Heart right ventricle (tissue), 16 donors: ENCODE measurements at regions not wholly inside any gene's neighbourhood (a gene's known extent, or its start where the extent isn't known, plus 50 kb on each side); places are given as distances from the start of the nearest gene placed in this dataset.

Experiments
- ATAC-seq, 8 donors: fragments of 200-7000 bp; cut with Tn5 transposase; one replicate each; pipeline ENCODE4 v1.9.1; 2020; ENCODE audit warnings: mild to moderate bottlenecking in 8 of 8, moderate library complexity in 8 of 8, moderate number of reproducible peaks in 1 of 8
- DNase-seq, 2 donors: peaks; one replicate each; pipeline ENCODE4 v3.0.0-alpha.2; 2020
- H3K27ac ChIP-seq, 10 donors: fragments of 200-600 bp; sonication (generic) in 2 of 10; one replicate each; pipeline versions ENCODE4 v1.5.0 to v1.8.0; 2020 to 2022; ENCODE audit warnings: mild to moderate bottlenecking in 3 of 10
- H3K27me3 ChIP-seq, 7 donors: fragments of 200-600 bp; one replicate each; pipeline ENCODE4 v1.8.0; 2021 to 2022; ENCODE audit warnings: mild to moderate bottlenecking in 2 of 7
- H3K36me3 ChIP-seq, 9 donors: fragments of 200-600 bp; sonication (generic) in 1 of 9; one replicate each; pipeline versions ENCODE4 v1.5.0 to v1.8.0; 2020 to 2022; ENCODE audit warnings: mild to moderate bottlenecking in 2 of 9
- H3K4me1 ChIP-seq, 9 donors: fragments of 200-600 bp; sonication (generic) in 1 of 9; one replicate each; pipeline versions ENCODE4 v1.5.0 to v1.8.0; 2020 to 2022; ENCODE audit warnings: mild to moderate bottlenecking in 4 of 9
- H3K4me3 ChIP-seq, 10 donors: fragments of 200-600 bp; sonication (generic) in 2 of 10; one replicate each; pipeline versions ENCODE4 v1.5.0 to v1.8.0; 2020 to 2022; ENCODE audit warnings: mild to moderate bottlenecking in 7 of 10, moderate library complexity in 2 of 10
- H3K9me3 ChIP-seq, 11 donors: fragments of 200-600 bp in 10 of 11; sonication (generic) in 2 of 11; one replicate each; pipeline versions ENCODE4 v1.5.0 to v1.8.0; 2013 to 2022; ENCODE audit warnings: mild to moderate bottlenecking in 2 of 11, control low read depth in 1 of 11, moderate library complexity in 1 of 11
- CTCF ChIP-seq, 9 donors: fragments of 200-600 bp; sonication (generic) in 2 of 9; IDR thresholded peaks; one replicate each; pipeline versions ENCODE4 v1.5.0 to v1.8.0; 2021 to 2022; ENCODE audit warnings: antibody characterized with exemption in 9 of 9, mild to moderate bottlenecking in 5 of 9, moderate library complexity in 1 of 9
- WGBS, 2 donors: extraction: QIAGEN DNeasy Blood & Tissue Kit; methylation state at CpG; one replicate each; pipeline ENCODE4 v1.1.7; 2013; ENCODE audit warnings: inconsistent platforms in 1 of 2; 5-methylcytosine and 5-hydroxymethylcytosine counted together
- intact Hi-C, 10 donors: fragments of 100-400 bp; cut with DNase I; formaldehyde crosslinking; loops; one replicate each; pipeline versions ENCODE4 v1.11.1 to v1.14.2; 2022
- donor health status: Arrhythmogenic right ventricular cardiomyopathy.
- donor health status: ischemic (EF 13 %, LVEDD 7.1; RV severe dilation, severe dysfunction).
- donor health status: healthy with polysubstance abuse.
- donor health status: DM: no; HTN: yes; CAD: no.
- donor health status: DM: no; HTN: no; CAD: no.
- donor health status: ischemic (EF 25% LVEDD 6.9; RV normal size, moderate dysfunction).
- donor health status: ischemic (EF 25% LVEDD 5.7; RV mildly dilated, moderate dysfunction).
- donor health status: healthy.
- donor health status: DM: yes; HTN: yes; CAD: no.
- donor health status: Ischemic cardiomyopathy.
- donor health status: ischemic (EF 35%, LVEDD 5.7; RV mildly dilated, moderate dysfunction).
- donor health status: nonischemic (EF 11% LVEDD 7.7; RV severe dilation, severe dysfunction).
- donor health status: DM: yes; HTN: yes; CAD: no.
- donor health status: PGD.
- donor health status: ischemic (EF 29% LVEDD 5.4; RV normal size, mild dysfunction).
- donor health status: nonischemic (EF 23%, LVEDD 6.1; RV moderate dilation, normal function).

GRCh38 chr11:11004069-11004468 lies 146.2 kb upstream of the ZBED5 start:
- no peak for DNase-seq
- peaks cover 0 to 9% (median 0%) of the 10 kb centered on the region in 11 donors for H3K9me3 ChIP-seq
- H3K27me3 ChIP-seq = peaks cover 0 to 28% (median 19%) of the 10 kb centered on the region in 7 donors
- H3K27ac ChIP-seq = no peak overlapping the region
- H3K36me3 ChIP-seq = no peaks in the 10 kb centered on the region
- 42 to 50% methylated on average over 1 of the region's 1 CpG for WGBS, 2 donors
- no peak overlapping the region for H3K4me3 ChIP-seq
- intact Hi-C loops = loop anchor here in 1 of 10 donors (5.0 kb wide), 1 partner anchor 52 kb away; no protein-coding TSS in a partner anchor
- no peak for TF ChIP-seq CTCF (IDR thresholded peaks at IDR 0.05)
- ATAC-seq = no peak
- no peaks in the 10 kb centered on the region for H3K4me1 ChIP-seq

GRCh38 chr11:11003226-11003625 lies 145.4 kb upstream of the ZBED5 start:
- Histone ChIP-seq H3K4me3 (no peak overlapping the region), H3K27ac (no peak overlapping the region), H3K4me1 (no peaks in the 10 kb centered on the region), H3K27me3 (peaks cover 0 to 28% (median 19%) of the 10 kb centered on the region in 7 donors), H3K9me3 (peaks cover 0 to 9% (median 0%) of the 10 kb centered on the region in 11 donors), H3K36me3 (no peaks in the 10 kb centered on the region)
- ATAC-seq = no peak
- WGBS, 2 donors = 42 to 58% methylated on average over 3 of the region's 3 CpGs
- no peak for TF ChIP-seq CTCF (IDR thresholded peaks at IDR 0.05)
- DNase-seq = no peak
- intact Hi-C loops = loop anchor here in 1 of 10 donors (5.0 kb wide), 1 partner anchor 51 kb away; no protein-coding TSS in a partner anchor

GRCh38 chr11:11000579-11001283 lies 142.9 kb upstream of the ZBED5 start:
- intact Hi-C loops = loop anchor here in 1 of 10 donors (5.0 kb wide), 1 partner anchor 48 kb away; no protein-coding TSS in a partner anchor
- H3K9me3 ChIP-seq = peaks cover 0 to 7% (median 0%) of the 10 kb centered on the region in 11 donors
- H3K4me1 ChIP-seq = no peaks in the 10 kb centered on the region
- no peak for ATAC-seq
- WGBS, 2 donors = 60 to 65% methylated on average over 7 of the region's 7 CpGs
- H3K27ac ChIP-seq = no peak overlapping the region
- H3K27me3 ChIP-seq = peaks cover 0 to 29% (median 23%) of the 10 kb centered on the region in 7 donors
- no peaks in the 10 kb centered on the region for H3K36me3 ChIP-seq
- no peak for DNase-seq
- H3K4me3 ChIP-seq = no peak overlapping the region
- TF ChIP-seq CTCF (IDR thresholded peaks at IDR 0.05) = no peak

- Histone ChIP-seq H3K36me3 (no peaks in the 10 kb centered on the region), H3K27me3 (peaks cover 0 to 29% (median 18%) of the 10 kb centered on the region in 7 donors), H3K4me1 (no peaks in the 10 kb centered on the region), H3K4me3 (no peak overlapping the region), H3K27ac (no peak overlapping the region), H3K9me3 (peaks cover 0 to 10% (median 0%) of the 10 kb centered on the region in 11 donors)
- intact Hi-C loops = no loop called here
- DNase-seq (no peak), ATAC-seq (no peak)
- no peak for TF ChIP-seq CTCF (IDR thresholded peaks at IDR 0.05)
- 77 to 86% methylated on average over 5 of the region's 5 CpGs for WGBS, 2 donors
Observed at GRCh38 chr11:10998674-10999073, 140.8 kb upstream of the ZBED5 start.
